HepG2 (cell line): ENCODE measurements at regions not wholly inside any gene's neighbourhood (a gene's known extent, or its start where the extent isn't known, plus 50 kb on each side); places are given as distances from the start of the nearest gene placed in this dataset.

ENCODE experiments used
- ATAC-seq: fragments of 200-7000 bp; cut with Tn5 transposase; 3 replicates; pipeline ENCODE4 v1.9.1; 2020; ENCODE audit warnings: mild to moderate bottlenecking, moderate library complexity
- BruUV-seq: library from RNA; stranded (reverse); fragments of 400-500 nt; replicated peaks from 2 replicates; lab custom pipeline; 2021; lab: Mats Ljungman, UMichigan
- CTCF ChIA-PET: fragments of 300-600 bp; formaldehyde crosslinking; extraction: SDS; loops from one replicate; lab custom pipeline; 2021; ENCODE audit warnings: low total read pairs, inconsistent platforms, low intra/inter-chr PET ratio; lab: Yijun Ruan, JAX
- POLR2A ChIA-PET: fragments of 350-600 bp; sonication (Branson Sonifier 250); formaldehyde crosslinking; loops from one replicate; lab custom pipeline; 2020; ENCODE audit warnings: antibody characterized with exemption, inconsistent platforms; lab: Yijun Ruan, JAX
- DNase-seq: peaks from one replicate; pipeline ENCODE4 v3.0.0-alpha.2; 2015; ENCODE audit warnings: low spot score
- FAIRE-seq: peaks from 3 replicates; lab custom pipeline; 2011; peaks lifted over from hg19 to GRCh38; lab: Jason Lieb, UNC
- H2AFZ ChIP-seq: one replicate; pipeline ENCODE4 v1.6.1; 2011; ENCODE audit warnings: low read length, inconsistent platforms
- H3K27ac ChIP-seq: fragments of 300-600 bp; 3 replicates; pipeline ENCODE4 v1.8.0; 2011; ENCODE audit warnings: mixed run types, mild to moderate bottlenecking, mixed read lengths, low read length, inconsistent platforms; ENCODE audit not compliant: insufficient read depth; ENCODE audit errors: extremely low read length
- H3K27me3 ChIP-seq, 2 experiments: fragments of 200-600 bp in 1 of 2; 2 replicates in 1 of 2; 3 replicates in 1 of 2; pipeline versions ENCODE4 v1.6.0 to v1.8.0; 2011; ENCODE audit warnings: low read length in 2 of 2, mild to moderate bottlenecking in 2 of 2, moderate library complexity in 2 of 2, inconsistent platforms in 1 of 2; ENCODE audit not compliant: insufficient read depth in 2 of 2, control insufficient read depth in 1 of 2
- H3K36me3 ChIP-seq, 2 experiments: fragments of 200-600 bp in 1 of 2; replicated peaks in 1 of 2; 2 replicates in 1 of 2; 3 replicates in 1 of 2; pipeline versions ENCODE4 v1.5.1 to v1.8.0; 2011; ENCODE audit warnings: low read length in 2 of 2, inconsistent platforms in 1 of 2; ENCODE audit not compliant: insufficient read depth in 2 of 2, control insufficient read depth in 1 of 2
- H3K4me1 ChIP-seq: 2 replicates; pipeline ENCODE4 v1.5.1; 2012; ENCODE audit warnings: low read length, inconsistent platforms; ENCODE audit not compliant: insufficient read depth
- H3K4me2 ChIP-seq: 2 replicates; pipeline ENCODE4 v1.6.0; 2011; ENCODE audit warnings: low read depth, low read length, inconsistent platforms
- H3K4me3 ChIP-seq, 3 experiments: fragments of 200-600 bp in 1 of 3; sonication (generic), shearing (Covaris generic) in 1 of 3; replicated peaks in 1 of 3; 2 replicates each; pipeline ENCODE4 v1.5.1; 2011 to 2016; ENCODE audit warnings: low read length in 3 of 3, inconsistent platforms in 2 of 3, low read depth in 2 of 3, mild to moderate bottlenecking in 2 of 3, control low read depth in 1 of 3, mixed read lengths in 1 of 3; ENCODE audit not compliant: insufficient read depth in 1 of 3
- H3K79me2 ChIP-seq: one replicate; pipeline ENCODE4 v1.6.1; 2011; ENCODE audit warnings: low read length, inconsistent platforms; ENCODE audit not compliant: insufficient read depth
- H3K9ac ChIP-seq: 2 replicates; pipeline ENCODE4 v1.6.0; 2011; ENCODE audit warnings: mild to moderate bottlenecking, low read depth, low read length, inconsistent platforms; ENCODE audit not compliant: insufficient read depth
- H3K9me3 ChIP-seq: 2 replicates; pipeline ENCODE4 v1.5.1; 2012; ENCODE audit warnings: mild to moderate bottlenecking, low read length
- H4K20me1 ChIP-seq: 2 replicates; pipeline ENCODE4 v1.6.0; 2011; ENCODE audit warnings: inconsistent platforms, mild to moderate bottlenecking, low read length, moderate library complexity; ENCODE audit not compliant: insufficient read depth
- CCDC6 ChIP-seq: sonication (generic); formaldehyde crosslinking; IDR thresholded peaks from 2 replicates; pipeline ENCODE4 v1.8.1; 2022; ENCODE audit warnings: mild to moderate bottlenecking, missing genetic modification reagents, moderate library complexity
- ELF3 ChIP-seq: IDR thresholded peaks from 2 replicates; pipeline ENCODE4 v1.6.1; 2016; ENCODE audit warnings: missing genetic modification reagents, missing compliant biosample characterization
- KLF13 ChIP-seq: sonication (generic); formaldehyde crosslinking; IDR thresholded peaks from 2 replicates; pipeline ENCODE4 v1.4.0; 2020; ENCODE audit warnings: mild to moderate bottlenecking, missing genetic modification reagents
- MAFF ChIP-seq: IDR thresholded peaks from 2 replicates; pipeline ENCODE4 v1.6.1; 2011; ENCODE audit warnings: low read depth, low read length, improper control_type of control experiment
- MAFK ChIP-seq, 2 experiments: IDR thresholded peaks in 1 of 2; conservative IDR thresholded peaks in 1 of 2; 2 replicates each; pipeline ENCODE4 v1.6.1; 2011; ENCODE audit warnings: improper control_type of control experiment in 2 of 2, low read length in 2 of 2
- SAP130 ChIP-seq: IDR thresholded peaks from 2 replicates; pipeline ENCODE4 v1.6.1; 2016; ENCODE audit warnings: low read depth
- SIN3B ChIP-seq: fragments of 150-350 bp; IDR thresholded peaks from 2 replicates; pipeline ENCODE4 v1.6.1; 2014; ENCODE audit warnings: low read length
- SOX13 ChIP-seq, 3 experiments: fragments of 450-650 bp in 1 of 3; sonication (generic) in 1 of 3; formaldehyde crosslinking in 1 of 3; IDR thresholded peaks in 2 of 3; conservative IDR thresholded peaks in 1 of 3; 2 replicates each; pipeline versions ENCODE4 v1.5.0 to v1.6.1; 2016 to 2020; ENCODE audit warnings: antibody characterized with exemption in 1 of 3, mild to moderate bottlenecking in 1 of 3, missing compliant biosample characterization in 1 of 3, missing genetic modification reagents in 1 of 3, moderate library complexity in 1 of 3
- SOX5 ChIP-seq: IDR thresholded peaks from 2 replicates; pipeline ENCODE4 v1.6.1; 2016; ENCODE audit warnings: borderline replicate concordance
- ZNF616 ChIP-seq: sonication (generic); formaldehyde crosslinking; IDR thresholded peaks from 2 replicates; pipeline ENCODE4 v1.5.0; 2020; ENCODE audit warnings: low read depth, mild to moderate bottlenecking, missing genetic modification reagents
- WGBS: methylation state at CpG from one replicate; pipeline ENCODE4 v1.1.6; 2017; ENCODE audit warnings: low lambda C conversion rate; 5-methylcytosine and 5-hydroxymethylcytosine counted together
- in situ Hi-C: cut with HindIII; loops from 2 replicates; pipeline ENCODE4 v1.10.0; 2017; ENCODE audit warnings: low pct_unique_long_range_greater_than_20kb; ENCODE audit not compliant: extremely low pct_ligation_motif_present
- intact Hi-C: fragments of 100-400 bp; cut with micrococcal nuclease; formaldehyde crosslinking; loops from one replicate; pipeline ENCODE4 v1.10.0; 2022; ENCODE audit not compliant: unreplicated experiment
- TF ChIP-seq, protein P1 (sequence below), 2 experiments: fragments of 450-650 bp in 1 of 2; sonication (generic) in 1 of 2; formaldehyde crosslinking; IDR thresholded peaks; 2 replicates each; pipeline versions ENCODE4 v1.5.0 to v1.8.0; 2020 to 2022; ENCODE audit warnings: mild to moderate bottlenecking in 1 of 2, missing genetic modification reagents in 1 of 2
- TF ChIP-seq, protein P2 (sequence below): sonication (generic); formaldehyde crosslinking; IDR thresholded peaks from 2 replicates; pipeline ENCODE4 v1.8.1; 2023; ENCODE audit warnings: mild to moderate bottlenecking, missing genetic modification reagents

DNA sequence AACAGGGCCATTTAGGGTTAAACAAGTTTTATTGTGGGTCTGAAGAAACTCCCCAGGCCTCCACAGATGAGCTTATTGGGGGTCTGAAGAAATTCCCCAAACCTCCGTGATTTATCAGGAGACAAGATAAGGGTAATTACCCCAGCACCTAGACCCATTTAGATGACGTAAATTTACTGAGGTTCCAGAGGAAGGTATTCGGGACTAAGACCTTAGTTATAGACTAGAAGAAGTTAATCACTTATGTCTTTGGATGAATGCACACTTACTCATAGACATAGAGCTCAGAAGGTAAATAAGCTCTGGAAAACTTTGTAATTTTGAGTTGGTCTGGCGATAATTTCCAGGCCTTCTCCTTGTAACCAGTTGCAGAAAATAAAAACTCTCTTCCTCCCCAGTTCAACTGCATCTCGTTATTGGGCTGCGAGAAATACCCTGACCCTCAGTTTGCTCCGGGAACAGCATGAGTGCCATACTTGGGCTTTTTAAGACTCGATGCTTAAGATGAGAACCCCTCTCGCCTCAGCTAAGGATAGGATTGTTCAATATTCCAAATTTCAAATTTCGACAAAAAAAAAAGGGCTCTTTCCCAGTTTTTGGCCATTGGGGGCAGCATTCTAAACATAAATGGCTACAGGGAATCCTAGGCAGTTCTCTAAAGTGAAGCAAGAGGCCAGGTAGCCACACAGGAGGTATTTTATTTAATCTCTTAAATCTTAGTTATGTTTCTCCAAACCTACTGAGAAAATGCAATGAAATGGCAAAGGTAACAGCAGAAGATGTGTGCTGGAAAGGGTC lies 74.7 kb upstream of the PFKP start:
- DNase-seq (no peak), FAIRE-seq (no peak), ATAC-seq (no peak)
- no TSS peak for BruUV-seq
- intact Hi-C loops (no loop called here), in situ Hi-C loops (no loop called here)
- no peak overlapping the region for H3K27ac ChIP-seq
- H3K9me3 ChIP-seq, result no peaks in the 10 kb centered on the region
- WGBS, result 37% methylated on average over 10 of the region's 10 CpGs
- ChIA-PET CTCF (no interaction called here), POLR2A (no interaction called here)
- peaks cover 0 to 25% of the 10 kb centered on the region in 2 experiments; a peak in 2 of 5 replicates for H3K27me3 ChIP-seq
- H4K20me1 ChIP-seq, result no peaks in the 10 kb centered on the region
- no peak overlapping the region for H3K4me2 ChIP-seq
- TF ChIP-seq SIN3B, result no peak
- no peak for TF ChIP-seq KLF13
- TF ChIP-seq, protein P1, sequence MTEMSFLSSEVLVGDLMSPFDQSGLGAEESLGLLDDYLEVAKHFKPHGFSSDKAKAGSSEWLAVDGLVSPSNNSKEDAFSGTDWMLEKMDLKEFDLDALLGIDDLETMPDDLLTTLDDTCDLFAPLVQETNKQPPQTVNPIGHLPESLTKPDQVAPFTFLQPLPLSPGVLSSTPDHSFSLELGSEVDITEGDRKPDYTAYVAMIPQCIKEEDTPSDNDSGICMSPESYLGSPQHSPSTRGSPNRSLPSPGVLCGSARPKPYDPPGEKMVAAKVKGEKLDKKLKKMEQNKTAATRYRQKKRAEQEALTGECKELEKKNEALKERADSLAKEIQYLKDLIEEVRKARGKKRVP (CRISPR knock-in tag; IDR thresholded peaks at IDR 0.05), result no peak
- TF ChIP-seq, protein P2, sequence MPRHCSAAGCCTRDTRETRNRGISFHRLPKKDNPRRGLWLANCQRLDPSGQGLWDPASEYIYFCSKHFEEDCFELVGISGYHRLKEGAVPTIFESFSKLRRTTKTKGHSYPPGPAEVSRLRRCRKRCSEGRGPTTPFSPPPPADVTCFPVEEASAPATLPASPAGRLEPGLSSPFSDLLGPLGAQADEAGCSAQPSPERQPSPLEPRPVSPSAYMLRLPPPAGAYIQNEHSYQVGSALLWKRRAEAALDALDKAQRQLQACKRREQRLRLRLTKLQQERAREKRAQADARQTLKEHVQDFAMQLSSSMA (CRISPR knock-in tag), result no peak
- no peak overlapping the region for H2AFZ ChIP-seq
- no peak overlapping the region for H3K4me3 ChIP-seq
- no peak overlapping the region for H3K9ac ChIP-seq
- H3K79me2 ChIP-seq, result no peaks in the 10 kb centered on the region
- H3K4me1 ChIP-seq, result peaks cover 13% of the 10 kb centered on the region
- H3K36me3 ChIP-seq, result no peaks in the 10 kb centered on the region

DNA sequence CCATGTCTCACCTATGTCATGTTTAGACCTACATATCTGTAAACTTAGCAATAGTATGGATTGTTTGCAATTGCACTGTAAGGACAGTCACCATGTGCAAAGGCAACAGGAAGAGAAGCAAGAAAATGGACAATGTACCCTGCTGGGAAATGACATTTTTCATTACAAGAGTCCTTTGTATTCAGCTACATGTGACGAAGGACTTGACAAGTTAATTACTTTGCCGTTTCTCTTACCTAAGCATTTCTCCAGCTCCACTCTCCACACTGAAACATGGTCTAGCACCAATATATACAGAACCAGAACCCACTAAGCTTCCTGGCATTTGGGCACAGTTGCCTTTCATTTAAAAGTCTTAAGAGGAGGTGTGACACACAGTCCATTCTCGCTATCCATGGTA lies 76.6 kb upstream of the PFKP start:
- Histone ChIP-seq H3K9me3 (no peaks in the 10 kb centered on the region), H3K4me1 (peaks cover 25% of the 10 kb centered on the region), H3K79me2 (no peaks in the 10 kb centered on the region), H3K9ac (no peak overlapping the region), H3K27ac (no peak overlapping the region), H3K4me3 (no peak overlapping the region), H3K4me2 (peak overlapping the region; percentile 9; the same call in 1 of the 2 replicates), H3K36me3 (no peaks in the 10 kb centered on the region), H2AFZ (no peak overlapping the region), H4K20me1 (no peaks in the 10 kb centered on the region), H3K27me3 (peaks cover 0 to 34% of the 10 kb centered on the region in 2 experiments; a peak in 2 of 5 replicates)
- BruUV-seq, result no TSS peak
- intact Hi-C loops (no loop called here), in situ Hi-C loops (no loop called here)
- WGBS, result 3% methylated on average over 3 of the region's 3 CpGs
- ChIA-PET CTCF (no interaction called here), POLR2A (no interaction called here)
- FAIRE-seq (no peak), ATAC-seq (peak; percentile 42; the same call in 2 of the 3 replicates), DNase-seq (peak; percentile 39)
- no peak for TF ChIP-seq CCDC6 (CRISPR knock-in tag)
- TF ChIP-seq SAP130 (CRISPR knock-in tag), result peak; percentile 35; the same call in 1 of the 2 replicates
- TF ChIP-seq ZNF616 (CRISPR knock-in tag), result no peak
- peak; percentile 41 to 72; a peak in 3 of 4 replicates for TF ChIP-seq MAFK (conservative IDR thresholded peaks at IDR 0.05 in 1 of 2, IDR thresholded peaks at IDR 0.05 in 1 of 2; ENCODE audit: low read length in 2 of 2)
- TF ChIP-seq ELF3 (CRISPR knock-in tag), result 0 out of 2 replicates have a peak, but pooled peaks have one; percentile 48
- TF ChIP-seq MAFF, result 0 out of 2 replicates have a peak, but pooled peaks have one; percentile 37
- TF ChIP-seq SOX13 (IDR thresholded peaks at IDR 0.05), result no peak
- peak in 1 of 2 experiments; percentile 32; a peak in 1 of 4 replicates for TF ChIP-seq SOX13 (CRISPR knock-in tag; conservative IDR thresholded peaks at IDR 0.05 in 1 of 2, IDR thresholded peaks at IDR 0.05 in 1 of 2)
- TF ChIP-seq SOX5 (CRISPR knock-in tag), result peak; percentile 35; the same call in 1 of the 2 replicates
